ENCODE measurements at regions not wholly inside any gene's neighbourhood (a gene's known extent, or its start where the extent isn't known, plus 50 kb on each side); places are given as distances from the start of the nearest gene placed in this dataset.

DNA sequence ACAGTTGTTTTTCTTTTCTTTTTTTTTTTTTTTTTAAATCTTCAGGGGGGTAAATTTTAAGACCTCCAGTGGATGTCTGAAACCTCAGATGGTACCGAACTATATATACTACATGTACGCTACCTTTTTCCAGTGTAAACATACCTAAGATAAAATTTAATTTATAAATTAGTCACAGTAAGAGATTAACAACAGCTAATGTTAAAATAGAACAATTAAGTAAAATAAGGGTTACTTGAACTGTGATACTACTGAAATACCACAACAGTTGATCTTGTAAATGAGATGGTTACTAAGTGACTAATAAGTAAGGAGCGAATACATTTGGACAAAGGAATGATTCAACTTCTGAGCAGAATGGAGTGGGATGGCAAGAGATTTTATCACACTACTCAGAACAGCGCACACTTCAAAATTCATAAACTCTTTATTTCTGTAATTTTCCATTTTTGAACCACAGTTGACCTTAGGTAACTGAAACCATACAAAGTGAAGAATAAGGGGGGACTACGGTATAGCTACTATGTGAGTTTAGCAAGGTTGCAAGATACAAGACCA, 80.5 kb upstream of the PCED1B start:
- no peak for DNase-seq
- H3K27ac ChIP-seq = no peak overlapping the region

DNA sequence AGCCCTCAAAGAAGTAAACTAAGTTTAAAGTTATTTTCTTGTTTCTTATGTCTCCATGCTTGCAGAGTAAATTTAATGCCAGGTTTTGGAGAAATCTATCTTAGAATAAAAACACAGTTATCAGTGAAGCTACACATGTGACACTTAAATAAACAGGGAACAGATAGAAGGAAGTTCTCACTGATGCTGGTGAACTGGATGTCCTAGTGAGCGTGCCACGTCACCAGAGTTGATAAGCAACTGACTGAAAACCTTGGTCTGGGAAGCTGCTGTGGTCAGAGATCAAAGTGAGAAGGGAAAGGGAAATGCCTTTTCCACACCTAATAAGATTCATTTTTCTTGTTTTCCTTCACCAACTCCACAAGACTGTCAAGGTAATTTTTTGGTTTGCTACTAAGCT, 74.8 kb upstream of the PCED1B start:
- Histone ChIP-seq H3K36me3 (no peaks in the 10 kb centered on the region), H3K4me3 (no peak overlapping the region), H3K27me3 (no peaks in the 10 kb centered on the region), H3K4me1 (no peaks in the 10 kb centered on the region), H3K27ac (no peak overlapping the region), H3K9me3 (no peaks in the 10 kb centered on the region)
- no peak for DNase-seq
- intact Hi-C loops (cut with DNase I; ENCODE audit: low total_unique reads) = no loop called here
- TF ChIP-seq, protein P1, sequence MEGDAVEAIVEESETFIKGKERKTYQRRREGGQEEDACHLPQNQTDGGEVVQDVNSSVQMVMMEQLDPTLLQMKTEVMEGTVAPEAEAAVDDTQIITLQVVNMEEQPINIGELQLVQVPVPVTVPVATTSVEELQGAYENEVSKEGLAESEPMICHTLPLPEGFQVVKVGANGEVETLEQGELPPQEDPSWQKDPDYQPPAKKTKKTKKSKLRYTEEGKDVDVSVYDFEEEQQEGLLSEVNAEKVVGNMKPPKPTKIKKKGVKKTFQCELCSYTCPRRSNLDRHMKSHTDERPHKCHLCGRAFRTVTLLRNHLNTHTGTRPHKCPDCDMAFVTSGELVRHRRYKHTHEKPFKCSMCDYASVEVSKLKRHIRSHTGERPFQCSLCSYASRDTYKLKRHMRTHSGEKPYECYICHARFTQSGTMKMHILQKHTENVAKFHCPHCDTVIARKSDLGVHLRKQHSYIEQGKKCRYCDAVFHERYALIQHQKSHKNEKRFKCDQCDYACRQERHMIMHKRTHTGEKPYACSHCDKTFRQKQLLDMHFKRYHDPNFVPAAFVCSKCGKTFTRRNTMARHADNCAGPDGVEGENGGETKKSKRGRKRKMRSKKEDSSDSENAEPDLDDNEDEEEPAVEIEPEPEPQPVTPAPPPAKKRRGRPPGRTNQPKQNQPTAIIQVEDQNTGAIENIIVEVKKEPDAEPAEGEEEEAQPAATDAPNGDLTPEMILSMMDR (IDR thresholded peaks at IDR 0.05) = no peak

More for the DNA sequence above, 80.5 kb upstream of the PCED1B start:
- intact Hi-C loops (cut with DNase I; ENCODE audit: low total_unique reads) = no loop called here
- Histone ChIP-seq H3K4me1 (no peaks in the 10 kb centered on the region), H3K9me3 (no peaks in the 10 kb centered on the region), H3K36me3 (no peaks in the 10 kb centered on the region), H3K4me3 (no peak overlapping the region), H3K27me3 (no peaks in the 10 kb centered on the region)
- TF ChIP-seq, protein P1 (IDR thresholded peaks at IDR 0.05) = no peak

DNA sequence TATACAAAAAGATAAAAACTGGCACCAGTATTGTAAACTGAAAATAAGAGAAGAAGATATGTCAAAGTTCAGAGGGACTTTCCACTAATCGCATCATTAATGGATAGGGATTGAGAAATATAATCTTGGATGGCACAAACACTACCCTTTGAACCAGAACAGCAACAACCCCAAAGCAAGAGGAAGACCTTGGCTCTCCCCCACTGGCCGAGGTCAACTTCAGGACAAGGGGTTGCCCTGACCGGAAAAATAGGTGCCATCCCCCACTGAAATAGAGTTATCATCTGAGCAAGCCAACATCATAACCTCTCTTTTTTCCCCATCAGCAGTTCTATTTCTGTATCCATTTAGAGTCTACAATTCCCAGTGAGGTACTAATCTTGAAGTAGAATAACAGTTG, 72.4 kb upstream of the PCED1B start:
- TF ChIP-seq, protein P1 (IDR thresholded peaks at IDR 0.05) = no peak
- no peak for DNase-seq
- H3K27me3 ChIP-seq = no peaks in the 10 kb centered on the region
- intact Hi-C loops (cut with DNase I; ENCODE audit: low total_unique reads) = no loop called here
- H3K4me1 ChIP-seq = no peaks in the 10 kb centered on the region
- H3K4me3 ChIP-seq = no peak overlapping the region
- no peaks in the 10 kb centered on the region for H3K36me3 ChIP-seq
- no peak overlapping the region for H3K27ac ChIP-seq
- H3K9me3 ChIP-seq = no peaks in the 10 kb centered on the region

DNA sequence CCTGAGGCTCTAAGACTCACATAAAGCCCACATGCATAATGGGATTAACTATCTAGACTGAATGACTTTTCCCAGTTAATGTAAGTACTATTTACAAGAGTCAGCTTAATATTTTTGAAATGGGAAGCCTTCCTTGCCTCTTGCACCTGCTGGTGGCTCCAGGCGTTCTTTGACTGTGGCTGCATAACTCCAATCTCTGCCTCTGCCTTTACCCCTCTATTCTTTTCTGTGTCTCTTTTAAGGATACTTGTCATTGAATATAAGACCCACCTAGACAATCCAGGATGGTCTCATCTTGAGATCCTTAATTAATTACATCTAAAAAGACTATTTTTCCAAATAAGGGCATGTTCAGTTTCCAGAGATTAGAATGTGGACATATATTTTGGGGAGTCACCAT, 66.9 kb upstream of the PCED1B start:
- Histone ChIP-seq H3K4me1 (no peaks in the 10 kb centered on the region), H3K27ac (no peak overlapping the region), H3K4me3 (no peak overlapping the region), H3K27me3 (no peaks in the 10 kb centered on the region), H3K36me3 (no peaks in the 10 kb centered on the region), H3K9me3 (no peaks in the 10 kb centered on the region)
- intact Hi-C loops (cut with DNase I; ENCODE audit: low total_unique reads) = no loop called here
- no peak for DNase-seq
- TF ChIP-seq, protein P1 (IDR thresholded peaks at IDR 0.05) = no peak

DNA sequence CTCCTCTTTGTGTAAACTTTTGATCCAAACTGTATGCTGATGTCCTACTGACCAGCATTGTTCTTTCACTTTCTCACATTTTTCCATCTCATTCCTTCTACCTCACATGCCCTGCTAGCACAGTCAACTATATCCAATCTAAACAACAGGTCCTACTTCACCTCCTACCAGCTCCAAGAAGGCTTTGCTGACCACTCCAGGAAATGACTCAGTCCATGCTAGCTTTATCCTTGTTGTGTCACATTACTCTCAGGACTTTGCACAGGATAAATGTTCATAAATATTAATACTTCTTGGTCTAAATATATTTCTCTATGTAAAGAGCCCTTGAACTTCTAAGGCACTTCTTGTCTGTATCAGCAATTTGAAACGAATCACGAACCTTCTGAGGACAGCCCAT, 64.9 kb upstream of the PCED1B start:
- no peaks in the 10 kb centered on the region for H3K4me1 ChIP-seq
- TF ChIP-seq, protein P1 (IDR thresholded peaks at IDR 0.05) = no peak
- no peak overlapping the region for H3K4me3 ChIP-seq
- no peaks in the 10 kb centered on the region for H3K27me3 ChIP-seq
- intact Hi-C loops (cut with DNase I; ENCODE audit: low total_unique reads) = no loop called here
- H3K36me3 ChIP-seq = no peaks in the 10 kb centered on the region
- H3K27ac ChIP-seq = no peak overlapping the region
- no peak for DNase-seq
- no peaks in the 10 kb centered on the region for H3K9me3 ChIP-seq

DNA sequence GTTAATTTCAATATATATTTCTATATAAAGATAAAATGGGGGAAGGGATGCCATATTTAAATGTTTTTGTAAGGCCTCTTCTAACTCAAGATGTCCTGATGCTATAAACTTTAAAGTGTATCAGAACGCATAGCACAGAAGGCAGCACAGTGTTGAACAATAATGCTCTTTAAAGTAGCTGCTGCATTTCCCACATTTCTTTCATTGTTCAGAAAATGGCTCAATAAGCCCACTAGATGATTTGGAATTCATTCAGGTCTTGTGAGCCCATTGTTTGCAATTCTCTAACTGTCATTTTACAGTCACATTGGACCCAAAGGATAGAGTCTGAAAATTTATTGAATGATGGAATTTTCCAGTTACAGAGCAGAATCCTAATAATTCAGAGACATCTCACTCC, 64.0 kb upstream of the PCED1B start:
- intact Hi-C loops (cut with DNase I; ENCODE audit: low total_unique reads) = no loop called here
- no peaks in the 10 kb centered on the region for H3K9me3 ChIP-seq
- H3K36me3 ChIP-seq = no peaks in the 10 kb centered on the region
- no peak overlapping the region for H3K27ac ChIP-seq
- TF ChIP-seq, protein P1 (IDR thresholded peaks at IDR 0.05) = no peak
- H3K27me3 ChIP-seq = no peaks in the 10 kb centered on the region
- no peaks in the 10 kb centered on the region for H3K4me1 ChIP-seq
- H3K4me3 ChIP-seq = no peak overlapping the region
- DNase-seq = no peak
